Panc1 (cell line): ENCODE measurements at regions not wholly inside any gene's neighbourhood (a gene's known extent, or its start where the extent isn't known, plus 50 kb on each side); places are given as distances from the start of the nearest gene placed in this dataset.

Experiments
- POLR2AphosphoS5 ChIP-seq: IDR thresholded peaks from 2 replicates; pipeline ENCODE4 v1.6.1; 2012; ENCODE audit warnings: mild to moderate bottlenecking, low read depth, low read length, moderate library complexity
- TF ChIP-seq, protein P1 (sequence below): fragments of 450-650 bp; IDR thresholded peaks from 2 replicates; pipeline ENCODE4 v1.5.1; 2017; ENCODE audit warnings: mild to moderate bottlenecking

DNA sequence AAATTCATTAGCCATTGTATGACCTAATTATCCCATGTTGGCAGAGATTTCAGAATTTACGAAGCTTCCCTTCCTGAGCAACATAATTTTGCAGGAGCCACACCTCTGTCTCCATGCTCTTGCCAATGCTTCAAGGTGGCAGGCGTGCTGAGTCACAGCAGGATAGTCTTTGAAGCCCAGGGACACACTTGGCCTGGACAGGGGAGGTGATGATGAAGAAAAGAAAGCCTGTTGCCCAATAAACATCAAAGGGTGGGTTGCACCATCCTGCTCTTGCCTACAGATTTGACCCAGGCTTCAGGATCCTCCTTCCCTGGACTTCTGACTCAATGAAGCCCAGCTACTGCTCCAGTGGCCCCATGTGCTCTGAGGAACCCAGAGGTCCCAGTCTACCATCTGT is 117.1 kb downstream of the MINAR1 start:
- TF ChIP-seq, protein P1, sequence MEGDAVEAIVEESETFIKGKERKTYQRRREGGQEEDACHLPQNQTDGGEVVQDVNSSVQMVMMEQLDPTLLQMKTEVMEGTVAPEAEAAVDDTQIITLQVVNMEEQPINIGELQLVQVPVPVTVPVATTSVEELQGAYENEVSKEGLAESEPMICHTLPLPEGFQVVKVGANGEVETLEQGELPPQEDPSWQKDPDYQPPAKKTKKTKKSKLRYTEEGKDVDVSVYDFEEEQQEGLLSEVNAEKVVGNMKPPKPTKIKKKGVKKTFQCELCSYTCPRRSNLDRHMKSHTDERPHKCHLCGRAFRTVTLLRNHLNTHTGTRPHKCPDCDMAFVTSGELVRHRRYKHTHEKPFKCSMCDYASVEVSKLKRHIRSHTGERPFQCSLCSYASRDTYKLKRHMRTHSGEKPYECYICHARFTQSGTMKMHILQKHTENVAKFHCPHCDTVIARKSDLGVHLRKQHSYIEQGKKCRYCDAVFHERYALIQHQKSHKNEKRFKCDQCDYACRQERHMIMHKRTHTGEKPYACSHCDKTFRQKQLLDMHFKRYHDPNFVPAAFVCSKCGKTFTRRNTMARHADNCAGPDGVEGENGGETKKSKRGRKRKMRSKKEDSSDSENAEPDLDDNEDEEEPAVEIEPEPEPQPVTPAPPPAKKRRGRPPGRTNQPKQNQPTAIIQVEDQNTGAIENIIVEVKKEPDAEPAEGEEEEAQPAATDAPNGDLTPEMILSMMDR: no peak
- TF ChIP-seq POLR2AphosphoS5: no peak
